ENCODE measurements at regions not wholly inside any gene's neighbourhood (a gene's known extent, or its start where the extent isn't known, plus 50 kb on each side); places are given as distances from the start of the nearest gene placed in this dataset.

GRCh38 chr10:130578532-130579289 is 442.5 kb downstream of the GLRX3 start:
- in situ Hi-C loops (cut with MboI; ENCODE audit: low pct_unique_long_range_greater_than_20kb, low sequenced_read_pairs, unreplicated experiment): no loop called here
- TF ChIP-seq CTCF (IDR thresholded peaks at IDR 0.05; ENCODE audit: extremely low read depth, insufficient read depth, missing control alignments): no peak
- no peak for DNase-seq (ENCODE audit: low spot score)

GRCh38 chr10:130579913-130580312 is 443.7 kb downstream of the GLRX3 start:
- in situ Hi-C loops (cut with MboI; ENCODE audit: low pct_unique_long_range_greater_than_20kb, low sequenced_read_pairs, unreplicated experiment): no loop called here
- DNase-seq (ENCODE audit: low spot score): no peak
- TF ChIP-seq CTCF (IDR thresholded peaks at IDR 0.05; ENCODE audit: extremely low read depth, insufficient read depth, missing control alignments): no peak

- TF ChIP-seq CTCF (IDR thresholded peaks at IDR 0.05; ENCODE audit: extremely low read depth, insufficient read depth, missing control alignments): no peak
- in situ Hi-C loops (cut with MboI; ENCODE audit: low pct_unique_long_range_greater_than_20kb, low sequenced_read_pairs, unreplicated experiment): no loop called here
- no peak for DNase-seq (ENCODE audit: low spot score)
Measured at GRCh38 chr10:130580975-130581374, 444.8 kb downstream of the GLRX3 start.

GRCh38 chr10:130587718-130588117 is 451.5 kb downstream of the GLRX3 start:
- no peak for TF ChIP-seq CTCF (IDR thresholded peaks at IDR 0.05; ENCODE audit: extremely low read depth, insufficient read depth, missing control alignments)
- in situ Hi-C loops (cut with MboI; ENCODE audit: low pct_unique_long_range_greater_than_20kb, low sequenced_read_pairs, unreplicated experiment): no loop called here
- DNase-seq (ENCODE audit: low spot score): no peak

- no peak for DNase-seq (ENCODE audit: low spot score)
- in situ Hi-C loops (cut with MboI; ENCODE audit: low pct_unique_long_range_greater_than_20kb, low sequenced_read_pairs, unreplicated experiment): no loop called here
- TF ChIP-seq CTCF (IDR thresholded peaks at IDR 0.05; ENCODE audit: extremely low read depth, insufficient read depth, missing control alignments): no peak
Measured at GRCh38 chr10:130606001-130606405, 469.8 kb downstream of the GLRX3 start.

- no peak for TF ChIP-seq CTCF (IDR thresholded peaks at IDR 0.05; ENCODE audit: extremely low read depth, insufficient read depth, missing control alignments)
- in situ Hi-C loops (cut with MboI; ENCODE audit: low pct_unique_long_range_greater_than_20kb, low sequenced_read_pairs, unreplicated experiment): no loop called here
- DNase-seq (ENCODE audit: low spot score): no peak
Measured at GRCh38 chr10:130607366-130607765, 471.2 kb downstream of the GLRX3 start.
